Naive B cell (primary cell): ENCODE measurements at regions not wholly inside any gene's neighbourhood (a gene's known extent, or its start where the extent isn't known, plus 50 kb on each side); places are given as distances from the start of the nearest gene placed in this dataset.

Source experiments
- ATAC-seq, 2 donors: fragments of 150-1000 bp; cut with Tn5 transposase; 2 replicates each; pipeline ENCODE4 v1.10.0; 2021; ENCODE audit warnings: low read depth in 2 of 2, mild to moderate bottlenecking in 2 of 2, moderate library complexity in 2 of 2
- DNase-seq: peaks from one replicate; pipeline ENCODE4 v3.0.0; 2022
- H3K27ac Mint-ChIP-seq, 6 donors: one replicate each; pipeline ENCODE4 v1.8.0; 2020 to 2022; ENCODE audit warnings: mild to moderate bottlenecking in 6 of 6, mixed read lengths in 6 of 6, moderate library complexity in 5 of 6, inconsistent platforms in 2 of 6
- H3K27me3 Mint-ChIP-seq, 3 donors: one replicate each; pipeline ENCODE4 v1.8.0; 2021 to 2022; ENCODE audit warnings: mixed read lengths in 3 of 3, mild to moderate bottlenecking in 1 of 3
- H3K36me3 Mint-ChIP-seq, 2 donors: one replicate each; pipeline ENCODE4 v1.8.0; 2020 to 2022; ENCODE audit warnings: mixed read lengths in 2 of 2, inconsistent platforms in 1 of 2, mild to moderate bottlenecking in 1 of 2
- H3K4me1 Mint-ChIP-seq, 3 donors: one replicate each; pipeline ENCODE4 v1.8.0; 2020 to 2022; ENCODE audit warnings: mixed read lengths in 3 of 3, inconsistent platforms in 1 of 3, mild to moderate bottlenecking in 1 of 3, moderate library complexity in 1 of 3
- H3K4me3 Mint-ChIP-seq, 8 donors: one replicate each; pipeline ENCODE4 v1.8.0; 2020 to 2022; ENCODE audit warnings: mild to moderate bottlenecking in 8 of 8, mixed read lengths in 8 of 8, moderate library complexity in 8 of 8, inconsistent platforms in 2 of 8
- H3K9me3 Mint-ChIP-seq, 7 donors: one replicate each; pipeline ENCODE4 v1.8.0; 2020 to 2022; ENCODE audit warnings: mixed read lengths in 7 of 7, mild to moderate bottlenecking in 5 of 7, inconsistent platforms in 2 of 7, moderate library complexity in 1 of 7

- H3K27me3 Mint-ChIP-seq: no peaks in the 10 kb centered on the region
- no peak for ATAC-seq
- H3K27ac Mint-ChIP-seq: no peak overlapping the region
- no peaks in the 10 kb centered on the region for H3K36me3 Mint-ChIP-seq
- no peak overlapping the region for H3K4me3 Mint-ChIP-seq
- H3K4me1 Mint-ChIP-seq: no peaks in the 10 kb centered on the region
- H3K9me3 Mint-ChIP-seq: peaks cover 0 to 18% (median 6%) of the 10 kb centered on the region in 7 donors
- no peak for DNase-seq
Measured at GRCh38 chr18:40860189-40860588, 1094.8 kb upstream of the PIK3C3 start.

- Mint-ChIP-seq H3K9me3 (peaks cover 0 to 16% (median 1%) of the 10 kb centered on the region in 7 donors), H3K4me3 (no peak overlapping the region), H3K27me3 (no peaks in the 10 kb centered on the region), H3K27ac (no peak overlapping the region), H3K4me1 (no peaks in the 10 kb centered on the region), H3K36me3 (no peaks in the 10 kb centered on the region)
- DNase-seq (no peak), ATAC-seq (no peak)
Measured at GRCh38 chr18:40855661-40856060, 1099.4 kb upstream of the PIK3C3 start.

- no peak for ATAC-seq
- H3K27ac Mint-ChIP-seq: no peak overlapping the region
- no peaks in the 10 kb centered on the region for H3K4me1 Mint-ChIP-seq
- H3K27me3 Mint-ChIP-seq: no peaks in the 10 kb centered on the region
- no peak overlapping the region for H3K4me3 Mint-ChIP-seq
- no peaks in the 10 kb centered on the region for H3K36me3 Mint-ChIP-seq
- DNase-seq: no peak
- H3K9me3 Mint-ChIP-seq: peaks cover 0 to 11% (median 1%) of the 10 kb centered on the region in 7 donors
Measured at GRCh38 chr18:40852406-40852805, 1102.6 kb upstream of the PIK3C3 start.

GRCh38 chr18:40851014-40851429 lies 1104.0 kb upstream of the PIK3C3 start:
- Mint-ChIP-seq H3K27ac (no peak overlapping the region), H3K36me3 (no peaks in the 10 kb centered on the region), H3K4me1 (no peaks in the 10 kb centered on the region), H3K4me3 (no peak overlapping the region), H3K9me3 (peaks cover 0 to 8% (median 1%) of the 10 kb centered on the region in 7 donors), H3K27me3 (no peaks in the 10 kb centered on the region)
- ATAC-seq (no peak), DNase-seq (no peak)

GRCh38 chr18:40849886-40850285 lies 1105.1 kb upstream of the PIK3C3 start:
- Mint-ChIP-seq H3K27me3 (no peaks in the 10 kb centered on the region), H3K4me1 (no peaks in the 10 kb centered on the region), H3K36me3 (no peaks in the 10 kb centered on the region), H3K4me3 (no peak overlapping the region), H3K27ac (no peak overlapping the region), H3K9me3 (peaks cover 0 to 8% (median 0%) of the 10 kb centered on the region in 7 donors)
- no peak for ATAC-seq
- DNase-seq: no peak

- ATAC-seq (no peak), DNase-seq (no peak)
- H3K4me3 Mint-ChIP-seq: no peak overlapping the region
- no peaks in the 10 kb centered on the region for H3K27me3 Mint-ChIP-seq
- no peaks in the 10 kb centered on the region for H3K36me3 Mint-ChIP-seq
- peaks cover 0 to 14% (median 6%) of the 10 kb centered on the region in 7 donors for H3K9me3 Mint-ChIP-seq
- H3K4me1 Mint-ChIP-seq: no peaks in the 10 kb centered on the region
- H3K27ac Mint-ChIP-seq: no peak overlapping the region
Measured at GRCh38 chr18:40841467-40841866, 1113.6 kb upstream of the PIK3C3 start.

GRCh38 chr18:40841063-40841462 lies 1114.0 kb upstream of the PIK3C3 start:
- Mint-ChIP-seq H3K27ac (no peak overlapping the region), H3K27me3 (no peaks in the 10 kb centered on the region), H3K4me3 (no peak overlapping the region), H3K9me3 (peaks cover 0 to 14% (median 6%) of the 10 kb centered on the region in 7 donors), H3K36me3 (no peaks in the 10 kb centered on the region), H3K4me1 (no peaks in the 10 kb centered on the region)
- DNase-seq: no peak
- no peak for ATAC-seq

GRCh38 chr18:40832362-40832761 lies 1122.7 kb upstream of the PIK3C3 start:
- H3K4me3 Mint-ChIP-seq: no peak overlapping the region
- H3K27me3 Mint-ChIP-seq: no peaks in the 10 kb centered on the region
- ATAC-seq (no peak), DNase-seq (no peak)
- H3K27ac Mint-ChIP-seq: no peak overlapping the region
- no peaks in the 10 kb centered on the region for H3K36me3 Mint-ChIP-seq
- peaks cover 0 to 3% (median 0%) of the 10 kb centered on the region in 7 donors for H3K9me3 Mint-ChIP-seq
- H3K4me1 Mint-ChIP-seq: no peaks in the 10 kb centered on the region

- ATAC-seq: no peak
- Mint-ChIP-seq H3K4me1 (no peaks in the 10 kb centered on the region), H3K27me3 (no peaks in the 10 kb centered on the region), H3K4me3 (no peak overlapping the region), H3K36me3 (peaks cover 0 to 4% of the 10 kb centered on the region in 2 donors), H3K27ac (no peak overlapping the region), H3K9me3 (peaks cover 0 to 23% (median 4%) of the 10 kb centered on the region in 7 donors)
- no peak for DNase-seq
Measured at GRCh38 chr18:40824291-40824690, 1130.7 kb upstream of the PIK3C3 start.

- H3K4me3 Mint-ChIP-seq: no peak overlapping the region
- no peaks in the 10 kb centered on the region for H3K27me3 Mint-ChIP-seq
- H3K4me1 Mint-ChIP-seq: no peaks in the 10 kb centered on the region
- H3K36me3 Mint-ChIP-seq: peaks cover 0 to 4% of the 10 kb centered on the region in 2 donors
- DNase-seq (no peak), ATAC-seq (no peak)
- H3K9me3 Mint-ChIP-seq: peaks cover 0 to 23% (median 4%) of the 10 kb centered on the region in 7 donors
- H3K27ac Mint-ChIP-seq: no peak overlapping the region
Measured at GRCh38 chr18:40821596-40822243, 1133.3 kb upstream of the PIK3C3 start.

- Mint-ChIP-seq H3K4me1 (no peaks in the 10 kb centered on the region), H3K36me3 (no peaks in the 10 kb centered on the region), H3K27ac (no peak overlapping the region), H3K9me3 (peaks cover 0 to 4% (median 0%) of the 10 kb centered on the region in 7 donors), H3K27me3 (no peaks in the 10 kb centered on the region), H3K4me3 (no peak overlapping the region)
- ATAC-seq (no peak), DNase-seq (no peak)
Measured at GRCh38 chr18:40812981-40813515, 1142.0 kb upstream of the PIK3C3 start.

GRCh38 chr18:40810372-40810771 lies 1144.7 kb upstream of the PIK3C3 start:
- H3K9me3 Mint-ChIP-seq: peaks cover 0 to 2% (median 0%) of the 10 kb centered on the region in 7 donors
- no peaks in the 10 kb centered on the region for H3K4me1 Mint-ChIP-seq
- ATAC-seq: no peak
- H3K27ac Mint-ChIP-seq: no peak overlapping the region
- no peak overlapping the region for H3K4me3 Mint-ChIP-seq
- DNase-seq: no peak
- H3K36me3 Mint-ChIP-seq: no peaks in the 10 kb centered on the region
- H3K27me3 Mint-ChIP-seq: no peaks in the 10 kb centered on the region

GRCh38 chr18:40789286-40789685 lies 1165.7 kb upstream of the PIK3C3 start:
- Mint-ChIP-seq H3K9me3 (peaks cover 0 to 13% (median 4%) of the 10 kb centered on the region in 7 donors), H3K4me3 (no peak overlapping the region), H3K4me1 (no peaks in the 10 kb centered on the region), H3K27ac (no peak overlapping the region), H3K27me3 (no peaks in the 10 kb centered on the region), H3K36me3 (no peaks in the 10 kb centered on the region)
- DNase-seq (no peak), ATAC-seq (no peak)

GRCh38 chr18:40782453-40783130 lies 1172.4 kb upstream of the PIK3C3 start:
- Mint-ChIP-seq H3K9me3 (peaks cover 0 to 10% (median 2%) of the 10 kb centered on the region in 7 donors), H3K27ac (no peak overlapping the region), H3K4me3 (no peak overlapping the region), H3K36me3 (no peaks in the 10 kb centered on the region), H3K4me1 (no peaks in the 10 kb centered on the region), H3K27me3 (no peaks in the 10 kb centered on the region)
- no peak for ATAC-seq
- no peak for DNase-seq
